Erythroblast (primary cell): ENCODE measurements at regions not wholly inside any gene's neighbourhood (a gene's known extent, or its start where the extent isn't known, plus 50 kb on each side); places are given as distances from the start of the nearest gene placed in this dataset.

Experiments
- GATA1 ChIP-seq: IDR thresholded peaks from 2 replicates; pipeline ENCODE4 v1.6.1; 2011; ENCODE audit warnings: low read depth, mild to moderate bottlenecking, control low read depth, low read length, moderate library complexity
- POLR2A ChIP-seq: IDR thresholded peaks from 2 replicates; pipeline ENCODE4 v1.6.1; 2011; ENCODE audit warnings: mild to moderate bottlenecking, low read length

- TF ChIP-seq POLR2A: no peak
- TF ChIP-seq GATA1: no peak
Measured at GRCh38 chrX:155761185-155761584, 120.0 kb upstream of the VAMP7 start.
